ENCODE measurements at regions not wholly inside any gene's neighbourhood (a gene's known extent, or its start where the extent isn't known, plus 50 kb on each side); places are given as distances from the start of the nearest gene placed in this dataset.

GRCh38 chr2:7931808-7932207 is 750.0 kb upstream of the ID2 start:
- no peak for TF ChIP-seq POLR2A (IDR thresholded peaks at IDR 0.05)
- TF ChIP-seq CTCF (IDR thresholded peaks at IDR 0.05 in 4 of 5, conservative IDR thresholded peaks at IDR 0.05 in 1 of 5): no peak
- no peaks in the 10 kb centered on the region for H3K36me3 ChIP-seq
- H3K27ac ChIP-seq: no peak overlapping the region
- in situ Hi-C loops (cut with MboI; ENCODE audit: low sequenced_read_pairs in 4 of 4): no loop called here
- ATAC-seq: no peak
- no peaks in the 10 kb centered on the region for H3K9me3 ChIP-seq
- DNase-seq: no peak
- H3K27me3 ChIP-seq: no peaks in the 10 kb centered on the region
- intact Hi-C loops (cut with DNase I; ENCODE audit: low total_unique reads): no loop called here
- H3K4me1 ChIP-seq: no peaks in the 10 kb centered on the region
- H3K4me3 ChIP-seq: no peak overlapping the region

- in situ Hi-C loops (cut with MboI; ENCODE audit: low sequenced_read_pairs in 4 of 4) (no loop called here), intact Hi-C loops (cut with DNase I; ENCODE audit: low total_unique reads) (no loop called here)
- no peaks in the 10 kb centered on the region for H3K27me3 ChIP-seq
- no peak for TF ChIP-seq POLR2A (IDR thresholded peaks at IDR 0.05)
- TF ChIP-seq CTCF (IDR thresholded peaks at IDR 0.05 in 4 of 5, conservative IDR thresholded peaks at IDR 0.05 in 1 of 5): no peak
- H3K9me3 ChIP-seq: no peaks in the 10 kb centered on the region
- H3K36me3 ChIP-seq: no peaks in the 10 kb centered on the region
- H3K27ac ChIP-seq: no peak overlapping the region
- H3K4me1 ChIP-seq: no peaks in the 10 kb centered on the region
- no peak for DNase-seq
- no peak for ATAC-seq
- no peak overlapping the region for H3K4me3 ChIP-seq
These were observed 748.2 kb upstream of the ID2 start for GRCh38 chr2:7933672-7934071.

GRCh38 chr2:7934476-7934875 is 747.4 kb upstream of the ID2 start:
- no peak for ATAC-seq
- H3K27me3 ChIP-seq: no peaks in the 10 kb centered on the region
- H3K9me3 ChIP-seq: no peaks in the 10 kb centered on the region
- TF ChIP-seq CTCF (IDR thresholded peaks at IDR 0.05 in 4 of 5, conservative IDR thresholded peaks at IDR 0.05 in 1 of 5): no peak
- TF ChIP-seq POLR2A (IDR thresholded peaks at IDR 0.05): no peak
- in situ Hi-C loops (cut with MboI; ENCODE audit: low sequenced_read_pairs in 4 of 4) (no loop called here), intact Hi-C loops (cut with DNase I; ENCODE audit: low total_unique reads) (no loop called here)
- no peak for DNase-seq
- no peaks in the 10 kb centered on the region for H3K36me3 ChIP-seq
- H3K4me1 ChIP-seq: no peaks in the 10 kb centered on the region
- no peak overlapping the region for H3K4me3 ChIP-seq
- H3K27ac ChIP-seq: no peak overlapping the region

GRCh38 chr2:7937082-7937481 is 744.8 kb upstream of the ID2 start:
- Histone ChIP-seq H3K9me3 (no peaks in the 10 kb centered on the region), H3K27me3 (no peaks in the 10 kb centered on the region), H3K4me3 (no peak overlapping the region), H3K36me3 (no peaks in the 10 kb centered on the region), H3K27ac (no peak overlapping the region), H3K4me1 (no peaks in the 10 kb centered on the region)
- no peak for ATAC-seq
- TF ChIP-seq CTCF (IDR thresholded peaks at IDR 0.05 in 4 of 5, conservative IDR thresholded peaks at IDR 0.05 in 1 of 5): no peak
- no peak for TF ChIP-seq POLR2A (IDR thresholded peaks at IDR 0.05)
- DNase-seq: no peak
- intact Hi-C loops (cut with DNase I; ENCODE audit: low total_unique reads): no loop called here
- in situ Hi-C loops (cut with MboI; ENCODE audit: low sequenced_read_pairs in 4 of 4): no loop called here

GRCh38 chr2:7940723-7941122 is 741.1 kb upstream of the ID2 start:
- DNase-seq (no peak), ATAC-seq (no peak)
- H3K36me3 ChIP-seq: no peaks in the 10 kb centered on the region
- in situ Hi-C loops (cut with MboI; ENCODE audit: low sequenced_read_pairs in 4 of 4): no loop called here
- no peaks in the 10 kb centered on the region for H3K9me3 ChIP-seq
- H3K4me1 ChIP-seq: no peaks in the 10 kb centered on the region
- intact Hi-C loops (cut with DNase I; ENCODE audit: low total_unique reads): no loop called here
- H3K27me3 ChIP-seq: no peaks in the 10 kb centered on the region
- no peak for TF ChIP-seq CTCF (IDR thresholded peaks at IDR 0.05 in 4 of 5, conservative IDR thresholded peaks at IDR 0.05 in 1 of 5)
- TF ChIP-seq POLR2A (IDR thresholded peaks at IDR 0.05): no peak
- H3K27ac ChIP-seq: no peak overlapping the region
- H3K4me3 ChIP-seq: no peak overlapping the region
